ENCODE measurements at regions not wholly inside any gene's neighbourhood (a gene's known extent, or its start where the extent isn't known, plus 50 kb on each side); places are given as distances from the start of the nearest gene placed in this dataset.

DNA sequence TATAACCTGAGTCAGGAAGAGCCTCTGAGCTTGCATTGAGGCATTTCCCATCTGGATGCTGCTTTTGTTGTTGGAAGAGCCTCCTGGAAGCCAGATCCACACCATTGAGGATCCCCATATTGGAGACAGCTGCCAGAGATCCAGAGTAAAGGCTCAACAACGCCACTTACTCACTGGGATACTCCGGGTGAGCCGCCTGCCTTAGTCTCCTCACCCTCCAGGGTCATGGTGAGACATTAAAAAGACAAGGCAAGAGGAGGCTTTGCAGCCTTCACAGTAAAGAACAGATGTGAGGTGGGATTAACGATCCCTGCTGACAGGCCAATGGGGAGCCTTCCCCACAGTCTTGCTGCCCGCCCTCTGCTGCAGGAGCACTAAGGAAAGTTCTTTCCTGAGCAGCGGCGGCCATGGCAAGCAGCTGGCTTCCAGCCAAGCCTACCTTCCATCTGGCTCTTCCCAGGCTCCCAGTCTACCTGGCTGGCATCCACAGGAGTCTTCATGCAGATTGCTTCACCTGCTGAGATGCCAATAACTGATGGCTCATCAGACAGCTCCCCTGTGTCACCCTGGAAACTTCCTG is 198.5 kb downstream of the CYLD start:
- TF ChIP-seq, protein P1, sequence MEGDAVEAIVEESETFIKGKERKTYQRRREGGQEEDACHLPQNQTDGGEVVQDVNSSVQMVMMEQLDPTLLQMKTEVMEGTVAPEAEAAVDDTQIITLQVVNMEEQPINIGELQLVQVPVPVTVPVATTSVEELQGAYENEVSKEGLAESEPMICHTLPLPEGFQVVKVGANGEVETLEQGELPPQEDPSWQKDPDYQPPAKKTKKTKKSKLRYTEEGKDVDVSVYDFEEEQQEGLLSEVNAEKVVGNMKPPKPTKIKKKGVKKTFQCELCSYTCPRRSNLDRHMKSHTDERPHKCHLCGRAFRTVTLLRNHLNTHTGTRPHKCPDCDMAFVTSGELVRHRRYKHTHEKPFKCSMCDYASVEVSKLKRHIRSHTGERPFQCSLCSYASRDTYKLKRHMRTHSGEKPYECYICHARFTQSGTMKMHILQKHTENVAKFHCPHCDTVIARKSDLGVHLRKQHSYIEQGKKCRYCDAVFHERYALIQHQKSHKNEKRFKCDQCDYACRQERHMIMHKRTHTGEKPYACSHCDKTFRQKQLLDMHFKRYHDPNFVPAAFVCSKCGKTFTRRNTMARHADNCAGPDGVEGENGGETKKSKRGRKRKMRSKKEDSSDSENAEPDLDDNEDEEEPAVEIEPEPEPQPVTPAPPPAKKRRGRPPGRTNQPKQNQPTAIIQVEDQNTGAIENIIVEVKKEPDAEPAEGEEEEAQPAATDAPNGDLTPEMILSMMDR (IDR thresholded peaks at IDR 0.05) = no peak
- TF ChIP-seq POLR2A (IDR thresholded peaks at IDR 0.05) = no peak
